Astrocyte of the hippocampus (primary cell): ENCODE measurements at regions not wholly inside any gene's neighbourhood (a gene's known extent, or its start where the extent isn't known, plus 50 kb on each side); places are given as distances from the start of the nearest gene placed in this dataset.
A peak's percentile ranks its signal among the peaks of the same experiment; 100 is the strongest.
"Not testable (repeated sequence)": the region's sequence is repeated elsewhere in the genome, so short reads cannot be mapped to it uniquely, and the experiment has no call there.

Source experiments
- DNase-seq: peaks from one replicate; pipeline ENCODE4 v3.0.0; 2011; ENCODE audit warnings: low read depth, low spot score

DNA sequence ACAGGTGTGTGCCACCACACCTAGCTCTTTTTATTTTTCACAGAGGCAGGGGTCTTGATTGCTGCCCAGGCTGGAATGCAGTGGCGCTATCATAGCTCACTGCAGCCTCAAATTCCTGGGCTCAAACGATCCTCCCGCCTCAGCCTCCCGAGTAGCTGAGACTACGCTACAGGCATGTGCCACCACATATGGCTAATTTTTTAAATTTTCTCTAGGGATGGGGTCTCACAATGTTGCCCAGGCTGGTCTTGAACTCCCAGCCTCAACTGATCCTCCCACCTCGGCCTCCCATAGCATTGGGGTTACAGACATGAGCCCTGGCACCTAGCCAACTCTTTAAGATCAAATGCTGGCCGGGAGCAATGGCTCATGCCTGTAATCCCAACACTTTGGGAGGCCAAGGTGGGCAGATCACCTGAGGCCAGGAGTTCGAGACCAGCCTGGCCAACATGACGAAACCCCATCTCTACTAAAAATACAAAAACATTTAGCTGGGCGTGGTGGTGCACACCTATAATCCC is 50.6 kb upstream of the MYL10 start:
- DNase-seq = not testable (repeated sequence)

DNA sequence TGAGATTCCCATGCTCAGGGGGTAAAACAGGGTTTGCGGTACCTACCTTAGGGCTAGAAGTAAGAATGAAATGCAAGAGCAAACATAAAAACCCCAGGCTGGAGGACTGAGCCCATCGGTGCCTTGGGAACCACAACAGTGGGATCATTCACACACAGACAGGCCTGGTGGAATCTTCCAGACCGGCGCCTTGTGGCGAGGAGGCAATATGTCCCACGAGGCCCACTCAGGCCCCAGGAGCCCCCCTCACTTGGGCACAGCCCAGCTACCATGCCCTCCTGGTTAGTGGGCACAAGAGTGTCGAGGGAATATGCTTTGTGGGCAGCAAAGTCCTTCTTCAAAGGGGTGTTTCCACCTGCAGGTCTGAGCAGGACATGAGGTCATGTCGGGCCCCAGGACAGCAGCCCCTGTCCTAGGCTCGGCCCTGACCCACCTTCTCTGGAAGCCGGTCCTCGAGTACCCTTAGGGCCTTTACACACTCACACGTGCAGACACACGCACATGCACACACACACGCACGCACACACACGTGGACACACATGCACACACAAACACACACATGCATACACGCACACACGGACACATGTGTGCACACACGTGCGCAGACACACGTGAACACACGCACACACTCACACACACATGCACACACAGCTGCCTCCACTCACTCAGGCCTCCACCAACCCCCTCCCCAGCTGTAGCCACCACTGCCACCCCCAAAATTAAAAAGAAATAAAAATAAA is 51.5 kb upstream of the MYL10 start:
- DNase-seq = peak; percentile 38

DNA sequence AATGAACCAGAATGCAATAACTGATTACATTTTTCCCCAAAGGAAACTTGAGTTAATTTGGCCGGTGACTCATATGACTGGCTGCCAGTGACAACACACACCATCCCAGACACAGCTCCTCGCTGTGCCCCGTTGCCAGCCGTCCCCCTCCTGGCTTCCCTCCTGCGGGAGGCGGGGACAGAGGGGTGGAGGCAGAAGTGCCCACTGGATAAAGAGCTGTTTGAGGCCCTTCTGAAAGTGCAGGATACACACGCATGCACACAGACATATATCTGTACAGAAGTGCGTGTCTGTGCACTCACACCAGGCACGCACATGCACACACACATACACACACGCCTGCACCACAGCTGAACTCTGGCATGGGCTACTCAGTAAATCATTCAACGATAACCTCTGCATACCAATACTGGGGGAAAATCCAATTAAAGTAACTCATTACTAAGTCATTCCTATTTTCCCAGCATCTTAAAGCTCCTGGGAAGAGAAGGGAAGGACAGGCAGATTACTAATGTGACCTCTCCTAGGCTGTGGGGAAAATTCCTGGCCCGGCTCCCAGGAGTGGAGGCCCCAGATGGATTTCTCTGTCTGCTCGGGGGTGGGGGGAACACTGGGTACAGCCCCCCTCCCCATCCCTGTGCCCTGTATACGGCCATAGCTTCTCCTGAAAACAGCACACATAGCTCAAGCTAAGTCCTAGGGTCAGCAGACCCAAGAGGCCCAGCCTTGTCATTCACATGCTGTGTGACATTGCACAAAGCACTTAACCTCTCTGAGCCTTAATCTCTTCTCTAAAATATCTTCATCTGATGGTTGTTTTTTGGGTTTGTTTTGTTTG is 52.3 kb upstream of the MYL10 start:
- peak; percentile 94 for DNase-seq

DNA sequence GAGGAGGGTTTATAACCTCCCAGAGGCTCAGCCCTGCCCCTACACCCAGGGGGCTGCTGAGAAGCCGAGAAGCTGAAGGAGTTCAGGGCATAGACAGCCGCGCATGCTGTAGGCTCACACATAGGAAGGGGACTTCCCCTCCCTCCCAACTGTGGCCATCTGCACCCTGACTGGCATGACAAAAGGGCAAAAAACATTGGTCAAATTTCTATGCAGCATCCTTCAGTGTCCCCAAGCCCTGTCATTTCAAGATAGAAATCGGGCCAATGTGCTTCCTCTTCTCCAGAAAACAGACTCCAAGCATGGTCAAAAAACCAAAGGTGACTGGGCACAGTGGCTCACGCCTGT is 55.9 kb upstream of the MYL10 start:
- no peak for DNase-seq

DNA sequence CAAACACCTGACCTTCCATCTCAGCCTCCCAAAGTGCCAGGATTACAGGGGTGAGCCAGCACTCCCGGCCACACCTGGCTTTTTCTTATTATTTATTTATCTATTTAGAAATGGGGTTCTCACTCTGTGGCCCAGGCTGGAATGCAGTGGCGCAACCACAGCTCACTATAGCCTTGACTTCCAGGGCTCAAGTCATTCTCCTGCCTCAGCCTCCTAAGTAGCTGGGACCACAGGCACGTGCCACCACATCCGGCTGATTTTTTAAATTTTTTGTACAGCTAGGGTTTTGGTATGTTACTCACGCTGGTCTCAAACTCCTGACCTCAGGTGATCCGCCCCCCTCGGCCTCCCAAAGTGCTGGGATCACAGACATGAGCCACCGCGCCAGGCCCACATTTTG is 56.9 kb upstream of the MYL10 start:
- no peak for DNase-seq

DNA sequence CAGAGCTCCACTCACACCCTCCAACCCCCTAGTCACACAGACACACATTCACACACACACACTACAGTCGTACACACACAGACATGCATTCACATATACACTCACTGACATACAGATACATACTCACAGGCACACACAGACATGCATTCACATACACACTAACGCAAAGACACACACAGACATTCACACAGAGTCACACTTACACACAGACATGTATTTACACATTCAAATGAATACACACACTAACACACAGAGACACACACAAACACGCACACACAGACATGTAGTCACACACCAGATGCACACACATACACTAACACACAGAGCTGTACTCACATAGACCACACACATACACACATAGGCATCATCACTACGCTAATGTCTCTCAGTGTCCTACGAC is 58.0 kb upstream of the MYL10 start:
- DNase-seq = no peak

DNA sequence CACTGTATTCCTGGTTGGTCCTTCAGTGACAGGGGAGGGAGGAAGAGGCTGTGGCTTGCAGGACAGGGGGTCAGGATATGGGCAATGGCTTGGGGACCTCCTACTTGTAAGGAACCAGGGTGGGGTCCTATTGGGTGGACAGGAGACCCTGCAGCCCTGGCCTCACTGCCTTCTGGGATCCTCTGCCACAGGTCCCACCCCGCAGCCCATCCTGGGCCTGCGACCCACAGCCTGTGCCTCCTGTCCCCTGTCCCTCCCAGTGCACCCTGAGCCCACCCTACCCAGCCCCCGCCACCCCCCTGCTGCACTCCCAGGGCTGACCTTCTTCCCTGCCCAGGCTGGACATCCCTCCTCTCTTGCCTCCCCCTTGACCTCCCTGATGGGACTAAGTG is 58.7 kb upstream of the MYL10 start:
- no peak for DNase-seq

DNA sequence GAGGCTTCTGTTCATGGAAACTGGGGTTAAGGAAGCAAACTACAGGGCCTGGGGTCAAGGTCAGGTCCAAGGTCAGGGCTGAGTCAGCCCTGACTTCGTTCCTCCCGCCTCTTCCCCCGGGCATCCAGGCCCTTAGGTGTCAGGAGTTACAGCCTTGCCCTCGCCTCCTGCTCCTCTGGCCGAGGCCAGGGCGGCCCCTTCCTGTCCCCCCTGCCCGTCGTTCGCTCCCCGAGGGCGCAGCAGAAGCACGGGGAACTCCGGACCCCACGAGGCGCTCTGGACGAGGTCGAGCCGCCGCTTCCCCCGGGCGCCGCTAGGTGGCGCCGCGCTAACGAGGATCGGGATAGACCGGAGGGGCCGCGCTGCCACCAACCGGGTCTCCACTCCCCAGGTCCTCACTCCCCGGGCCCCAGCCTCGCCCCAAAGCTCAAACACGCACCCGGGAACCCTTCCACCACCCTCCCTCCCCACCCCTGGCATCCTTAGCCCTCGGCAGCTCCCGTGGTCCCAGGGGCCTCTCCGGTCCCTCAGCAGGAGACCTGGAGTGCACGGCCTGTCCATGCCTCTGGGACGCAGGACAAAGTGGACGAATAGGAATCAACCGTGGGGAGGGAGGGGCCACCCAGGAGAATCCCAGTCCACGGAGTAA is 59.2 kb upstream of the MYL10 start:
- peak; percentile 88 for DNase-seq

DNA sequence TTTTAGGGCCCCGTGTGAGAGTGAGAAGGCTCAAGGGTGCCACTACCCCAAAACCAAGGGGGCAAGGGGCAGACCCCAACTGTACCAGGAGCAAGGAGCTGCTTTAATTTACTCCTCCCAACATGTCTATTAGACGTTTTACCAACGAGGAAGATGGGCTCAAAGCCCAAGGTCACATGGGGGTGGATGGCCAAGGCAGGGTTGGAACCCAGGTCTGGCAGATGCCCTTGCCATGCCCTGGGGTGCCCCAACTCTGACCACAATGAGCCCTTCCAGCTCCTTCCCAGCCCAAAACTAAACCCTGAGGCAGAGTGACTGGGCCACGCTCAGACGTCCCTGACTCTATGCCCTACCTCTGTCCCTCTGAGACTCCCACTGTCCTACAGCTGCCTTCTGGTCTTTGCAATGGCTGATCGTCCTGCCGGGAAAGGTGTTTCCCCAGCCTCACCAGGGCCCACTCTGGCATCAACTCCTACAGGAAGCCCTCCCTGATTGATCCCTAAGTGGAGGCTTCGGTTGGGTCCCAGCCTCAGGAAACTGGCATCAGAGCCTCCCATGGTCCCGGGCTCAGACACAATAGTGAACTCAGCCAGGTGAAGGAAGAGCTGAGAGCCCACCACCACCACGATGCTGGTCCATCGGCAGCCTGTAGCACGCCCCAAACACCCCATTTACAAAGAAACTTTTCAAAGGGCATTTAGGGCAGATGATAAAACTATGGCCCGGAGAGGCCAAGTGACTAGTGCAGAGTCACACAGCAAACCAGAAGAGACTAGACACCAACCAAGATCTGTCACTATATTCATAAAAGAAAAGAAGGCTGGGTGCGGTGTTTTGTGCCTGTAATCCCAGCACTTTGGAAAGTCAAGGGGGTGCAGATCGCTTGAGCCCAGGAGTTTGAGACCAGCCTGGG is 60.2 kb upstream of the MYL10 start:
- no peak for DNase-seq

DNA sequence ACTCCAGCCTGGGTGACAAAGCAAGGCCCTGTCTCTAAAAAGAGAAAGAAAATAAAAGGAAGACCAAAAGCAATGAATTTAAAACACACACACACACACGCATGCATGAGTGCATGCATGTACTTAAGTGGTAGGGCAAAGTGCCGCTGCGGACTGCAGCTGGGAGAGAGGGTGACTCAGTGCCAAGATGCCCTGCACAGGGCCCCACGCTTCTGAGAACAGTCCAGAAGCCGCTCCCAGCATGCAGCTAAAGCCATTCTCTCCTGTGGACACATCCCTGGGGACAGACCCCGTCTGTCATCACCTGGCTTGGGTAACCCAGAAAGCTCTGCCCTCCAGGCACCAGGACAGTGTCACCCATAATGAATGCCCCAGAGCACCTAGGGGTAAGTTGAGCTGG is 61.0 kb upstream of the MYL10 start:
- peak; percentile 68 for DNase-seq

DNA sequence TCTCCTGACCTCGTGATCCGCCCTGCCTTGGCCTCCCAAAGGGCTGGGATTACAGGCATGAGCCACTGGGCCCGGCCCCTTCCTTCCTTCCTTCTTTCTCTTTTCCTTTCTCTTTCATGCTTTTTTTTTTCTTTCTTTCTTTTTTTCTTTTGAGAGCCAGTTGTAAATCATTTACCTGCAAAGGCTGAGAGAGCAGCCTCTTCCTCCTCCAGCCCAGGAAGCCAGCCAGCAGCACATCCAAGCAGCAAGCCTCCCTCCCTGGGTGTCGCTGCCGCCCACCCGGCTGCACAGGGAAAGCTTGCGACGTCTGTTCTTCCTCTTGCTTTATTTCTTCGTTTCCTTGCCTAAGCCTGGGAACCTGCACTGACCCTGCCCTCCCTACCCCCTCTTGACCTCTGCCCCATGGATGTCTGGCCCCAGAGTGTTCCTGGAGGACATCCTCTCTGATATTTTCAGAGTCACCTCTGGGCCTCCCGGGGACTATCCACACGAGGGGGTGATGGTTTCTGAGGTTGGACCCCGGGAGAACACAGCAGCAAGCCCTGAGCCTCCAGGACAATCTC is 62.8 kb upstream of the MYL10 start:
- no peak for DNase-seq

DNA sequence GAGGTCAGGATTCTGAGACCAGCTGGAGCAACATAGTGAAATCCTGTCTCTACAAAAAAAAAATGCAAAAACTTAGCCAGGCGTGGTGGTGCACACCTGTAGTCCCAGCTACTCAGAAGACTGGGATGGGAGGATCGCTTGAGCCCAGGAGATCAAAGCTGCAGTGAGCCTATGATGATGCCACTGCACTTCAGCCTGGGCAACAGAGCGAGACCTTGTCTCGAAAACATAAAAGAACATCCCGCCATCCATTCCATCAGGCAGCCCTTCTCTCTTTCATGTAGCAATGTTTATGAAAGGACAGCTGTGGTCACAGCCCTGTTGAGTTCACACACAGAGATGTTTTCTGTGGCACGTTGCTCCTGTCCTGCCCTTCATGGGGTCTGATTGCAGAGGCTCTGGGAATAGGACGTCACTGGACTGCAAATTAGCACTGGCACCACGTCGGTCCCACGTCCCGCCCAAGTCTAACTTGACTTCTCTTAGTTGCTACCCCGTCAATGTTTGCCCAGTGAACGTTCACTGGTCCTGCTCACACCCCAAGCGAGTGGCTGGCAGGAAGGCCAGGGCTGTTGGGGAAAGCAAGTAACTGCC is 64.5 kb upstream of the MYL10 start:
- no peak for DNase-seq

DNA sequence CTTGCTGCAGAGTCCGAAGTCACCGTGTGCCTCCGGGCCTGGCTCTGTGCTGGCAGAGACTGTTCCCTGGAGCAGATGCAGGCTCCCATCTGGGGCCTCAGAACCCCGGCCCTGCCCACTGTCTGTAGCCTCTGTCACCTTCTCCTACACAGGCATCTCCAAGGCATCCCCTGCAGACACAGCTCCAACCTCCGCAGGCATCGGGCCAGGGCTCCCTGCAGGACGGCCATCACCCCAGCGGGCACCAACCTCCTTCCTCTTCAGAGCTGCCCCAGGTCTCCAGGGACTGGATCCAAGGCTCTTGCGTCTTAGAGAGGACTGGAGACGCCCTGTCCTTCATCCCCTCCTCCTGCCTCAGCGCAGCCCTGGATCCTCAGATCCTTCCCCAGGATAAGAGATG is 69.9 kb upstream of the MYL10 start:
- DNase-seq = no peak

DNA sequence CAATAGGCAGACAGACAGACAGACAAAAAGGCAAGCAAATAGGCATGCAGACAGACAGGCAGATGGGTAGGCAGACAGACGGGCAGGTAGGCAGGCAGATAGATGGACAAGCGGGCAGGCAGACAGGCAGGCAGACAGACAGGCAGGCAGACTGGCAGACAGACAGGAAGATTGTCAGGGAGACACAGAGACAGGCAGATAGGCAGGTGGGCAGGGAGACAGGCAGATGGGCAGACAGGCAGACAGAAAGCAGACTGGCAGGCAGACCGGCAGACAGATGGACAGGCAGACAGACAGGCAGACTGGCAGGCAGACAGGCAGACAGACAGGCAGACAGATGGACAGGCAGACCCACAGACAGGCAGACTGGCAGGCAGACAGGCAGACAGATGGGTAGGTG is 70.3 kb upstream of the MYL10 start:
- DNase-seq = no peak

DNA sequence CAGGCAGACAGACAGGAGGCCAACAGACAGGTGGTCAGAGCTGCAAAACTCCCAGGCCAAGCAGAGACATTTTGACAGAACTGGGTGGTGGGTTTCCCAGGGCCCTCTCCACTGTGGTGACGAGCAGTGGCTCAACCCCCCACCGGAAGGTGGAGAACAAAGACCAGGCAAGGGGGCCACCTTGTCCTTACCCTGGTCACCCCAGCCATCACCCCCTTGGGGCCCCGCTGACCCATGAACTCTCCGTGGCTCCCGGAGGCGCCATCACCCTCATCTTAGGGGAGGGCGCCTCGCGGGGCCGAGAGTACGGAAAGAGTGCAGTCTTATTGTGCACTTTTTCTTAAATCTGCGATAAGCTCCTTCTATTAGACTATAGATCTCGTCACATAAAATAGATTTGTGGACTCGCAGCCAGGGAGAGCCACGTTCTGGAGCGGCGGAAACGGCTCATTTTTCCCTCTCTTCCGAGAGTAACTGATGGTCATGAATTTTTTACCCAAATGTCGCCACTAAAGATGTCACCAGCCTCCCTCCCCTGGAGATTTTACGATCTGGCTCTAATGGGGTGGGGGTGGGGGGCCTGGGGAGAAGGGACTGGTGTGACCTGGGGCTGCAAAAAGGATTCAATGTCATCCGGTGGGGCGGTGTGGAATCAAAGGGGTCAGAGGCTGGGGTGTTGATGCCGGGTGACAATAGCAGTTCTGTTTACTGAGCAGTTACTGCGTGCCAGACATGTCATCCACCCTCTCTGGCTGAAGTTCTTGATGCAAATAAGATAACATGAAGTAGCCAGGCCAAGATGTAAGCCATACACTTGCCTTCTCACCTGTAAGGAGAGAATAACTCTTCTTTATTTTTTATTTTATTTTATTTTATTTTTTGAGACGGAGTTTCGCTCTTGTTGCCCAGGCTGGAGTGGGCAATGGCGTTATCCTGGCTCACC is 71.1 kb upstream of the MYL10 start:
- DNase-seq = no peak

DNA sequence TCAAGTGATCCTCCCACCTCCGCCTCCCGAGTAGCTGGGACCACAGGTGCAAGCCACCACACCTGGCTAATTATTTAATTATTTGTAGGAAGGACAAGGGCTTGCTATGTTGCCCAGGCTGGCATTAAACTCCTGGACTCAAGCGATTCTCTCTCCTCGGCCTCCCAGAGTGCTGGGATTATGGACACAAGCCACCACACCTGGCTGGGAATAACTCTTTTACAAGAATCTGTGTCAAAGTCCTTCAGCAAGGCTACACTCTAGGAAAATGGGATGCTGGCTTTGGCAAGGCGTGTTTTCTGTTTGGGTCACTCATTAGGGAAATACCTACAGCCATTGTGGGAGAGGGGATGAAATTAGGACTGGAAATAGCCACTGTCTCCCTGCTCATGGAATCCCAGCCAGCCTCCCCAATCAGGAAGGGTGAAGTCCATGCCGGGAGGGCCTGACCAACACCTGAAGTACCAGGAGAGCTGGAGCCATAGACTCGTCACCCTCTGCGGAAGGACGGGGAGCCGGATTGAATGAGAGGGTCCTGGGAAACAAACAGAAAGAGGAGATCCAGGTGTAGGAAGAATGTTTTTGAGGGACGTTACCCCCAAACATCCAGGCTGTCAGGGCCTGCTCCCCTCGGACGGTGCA is 72.2 kb upstream of the MYL10 start:
- DNase-seq = no peak

DNA sequence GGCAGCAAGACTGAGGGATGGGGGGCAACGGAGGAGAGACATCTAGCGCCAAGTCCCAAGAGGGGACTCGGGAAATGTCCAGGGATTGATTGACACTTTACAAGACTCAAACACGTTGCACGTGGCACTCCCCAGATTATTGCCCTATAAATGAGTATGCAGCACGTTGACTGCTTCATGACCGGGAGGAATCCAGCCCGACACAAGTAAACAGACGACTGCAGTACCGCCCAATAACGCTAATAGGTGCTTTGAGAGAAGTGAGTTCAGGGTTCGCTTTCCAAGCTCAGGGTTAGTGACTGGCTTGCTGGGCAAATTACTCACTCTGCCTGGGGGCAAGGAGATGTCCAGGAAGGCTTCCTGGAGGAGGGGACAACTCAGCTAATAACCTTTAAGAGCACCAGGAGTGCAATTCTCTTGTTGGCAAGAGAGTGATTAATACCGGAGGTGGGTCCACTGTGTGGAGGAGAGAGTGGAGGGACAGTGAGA is 73.3 kb upstream of the MYL10 start:
- no peak for DNase-seq

DNA sequence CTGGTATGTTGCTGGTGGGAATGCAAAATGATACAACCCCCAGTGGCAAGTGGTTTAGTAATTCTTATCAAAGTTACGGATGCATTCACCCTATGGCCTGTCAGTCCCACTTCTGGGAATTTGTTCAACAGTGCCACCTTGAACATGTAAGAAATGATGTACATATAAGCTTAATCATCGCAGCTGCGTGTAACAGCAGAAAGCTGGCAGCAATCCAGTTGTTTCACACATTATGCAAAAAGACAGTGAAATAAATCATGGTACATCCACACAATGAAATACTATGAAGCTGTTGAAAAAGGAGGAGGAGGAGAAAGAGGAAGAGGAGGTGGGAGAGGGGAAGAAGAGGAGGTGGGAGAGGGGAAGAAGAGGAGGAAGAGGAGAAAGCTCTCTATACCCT is 76.2 kb upstream of the MYL10 start:
- DNase-seq = no peak

DNA sequence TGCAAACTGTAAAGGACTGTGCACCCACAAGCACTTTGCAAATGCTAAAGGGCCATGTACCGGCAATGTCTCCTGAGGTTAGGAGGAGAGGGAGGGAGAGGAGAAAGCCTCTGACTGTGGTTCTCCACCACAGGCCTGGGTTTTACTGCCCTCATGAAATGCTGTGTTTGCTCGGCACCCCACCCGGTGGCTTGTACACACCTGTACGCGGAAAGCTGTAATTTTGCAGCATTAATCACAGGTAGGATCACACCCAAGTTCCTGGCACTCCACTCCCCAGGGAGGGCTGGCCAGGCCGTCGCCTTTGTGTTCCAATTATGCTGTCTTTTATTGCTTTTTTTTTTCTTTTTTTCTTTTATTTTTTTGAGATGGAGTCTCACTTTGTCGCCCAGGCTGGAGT is 78.5 kb upstream of the MYL10 start:
- no peak for DNase-seq
